ENCODE measurements at regions not wholly inside any gene's neighbourhood (a gene's known extent, or its start where the extent isn't known, plus 50 kb on each side); places are given as distances from the start of the nearest gene placed in this dataset.

- H3K4me3 ChIP-seq (ENCODE audit: low read depth, low read length): no peak overlapping the region
- DNase-seq (ENCODE audit: low read depth, low spot score): no peak
- TF ChIP-seq, protein P1, sequence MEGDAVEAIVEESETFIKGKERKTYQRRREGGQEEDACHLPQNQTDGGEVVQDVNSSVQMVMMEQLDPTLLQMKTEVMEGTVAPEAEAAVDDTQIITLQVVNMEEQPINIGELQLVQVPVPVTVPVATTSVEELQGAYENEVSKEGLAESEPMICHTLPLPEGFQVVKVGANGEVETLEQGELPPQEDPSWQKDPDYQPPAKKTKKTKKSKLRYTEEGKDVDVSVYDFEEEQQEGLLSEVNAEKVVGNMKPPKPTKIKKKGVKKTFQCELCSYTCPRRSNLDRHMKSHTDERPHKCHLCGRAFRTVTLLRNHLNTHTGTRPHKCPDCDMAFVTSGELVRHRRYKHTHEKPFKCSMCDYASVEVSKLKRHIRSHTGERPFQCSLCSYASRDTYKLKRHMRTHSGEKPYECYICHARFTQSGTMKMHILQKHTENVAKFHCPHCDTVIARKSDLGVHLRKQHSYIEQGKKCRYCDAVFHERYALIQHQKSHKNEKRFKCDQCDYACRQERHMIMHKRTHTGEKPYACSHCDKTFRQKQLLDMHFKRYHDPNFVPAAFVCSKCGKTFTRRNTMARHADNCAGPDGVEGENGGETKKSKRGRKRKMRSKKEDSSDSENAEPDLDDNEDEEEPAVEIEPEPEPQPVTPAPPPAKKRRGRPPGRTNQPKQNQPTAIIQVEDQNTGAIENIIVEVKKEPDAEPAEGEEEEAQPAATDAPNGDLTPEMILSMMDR (IDR thresholded peaks at IDR 0.05; ENCODE audit: low read depth, low read length): no peak
- in situ Hi-C loops (cut with HindIII; ENCODE audit: low sequenced_read_pairs): no loop called here
These were observed 414.2 kb upstream of the PODXL start for GRCh38 chr7:131970602-131971001.

DNA sequence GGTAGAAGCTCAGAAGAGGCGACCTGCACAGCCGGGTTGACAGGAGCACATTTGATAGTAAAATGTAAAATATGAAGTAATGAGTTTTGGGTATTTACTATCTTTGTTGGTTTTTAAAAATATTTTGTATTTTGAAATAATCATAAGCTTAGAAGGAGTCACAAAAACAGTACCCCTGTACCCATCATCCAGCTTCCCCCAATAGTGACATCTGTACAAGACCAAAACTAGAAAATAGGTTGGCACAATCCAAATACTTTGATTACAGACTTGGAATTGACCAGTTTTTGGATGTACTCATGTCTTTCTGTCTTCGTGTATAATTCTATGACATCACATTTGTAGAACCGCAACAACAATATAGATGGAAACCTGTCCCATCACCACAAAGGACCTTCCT lies 413.1 kb upstream of the PODXL start:
- TF ChIP-seq, protein P1 (IDR thresholded peaks at IDR 0.05; ENCODE audit: low read depth, low read length): no peak
- H3K4me3 ChIP-seq (ENCODE audit: low read depth, low read length): no peak overlapping the region
- no peak for DNase-seq (ENCODE audit: low read depth, low spot score)
- in situ Hi-C loops (cut with HindIII; ENCODE audit: low sequenced_read_pairs): no loop called here

GRCh38 chr7:131967216-131967730 lies 410.8 kb upstream of the PODXL start:
- in situ Hi-C loops (cut with HindIII; ENCODE audit: low sequenced_read_pairs): no loop called here
- H3K4me3 ChIP-seq (ENCODE audit: low read depth, low read length): no peak overlapping the region
- DNase-seq (ENCODE audit: low read depth, low spot score): no peak
- TF ChIP-seq, protein P1 (IDR thresholded peaks at IDR 0.05; ENCODE audit: low read depth, low read length): no peak

GRCh38 chr7:131964203-131964602 lies 407.8 kb upstream of the PODXL start:
- no peak for DNase-seq (ENCODE audit: low read depth, low spot score)
- TF ChIP-seq, protein P1 (IDR thresholded peaks at IDR 0.05; ENCODE audit: low read depth, low read length): no peak
- no peak overlapping the region for H3K4me3 ChIP-seq (ENCODE audit: low read depth, low read length)
- in situ Hi-C loops (cut with HindIII; ENCODE audit: low sequenced_read_pairs): no loop called here

DNA sequence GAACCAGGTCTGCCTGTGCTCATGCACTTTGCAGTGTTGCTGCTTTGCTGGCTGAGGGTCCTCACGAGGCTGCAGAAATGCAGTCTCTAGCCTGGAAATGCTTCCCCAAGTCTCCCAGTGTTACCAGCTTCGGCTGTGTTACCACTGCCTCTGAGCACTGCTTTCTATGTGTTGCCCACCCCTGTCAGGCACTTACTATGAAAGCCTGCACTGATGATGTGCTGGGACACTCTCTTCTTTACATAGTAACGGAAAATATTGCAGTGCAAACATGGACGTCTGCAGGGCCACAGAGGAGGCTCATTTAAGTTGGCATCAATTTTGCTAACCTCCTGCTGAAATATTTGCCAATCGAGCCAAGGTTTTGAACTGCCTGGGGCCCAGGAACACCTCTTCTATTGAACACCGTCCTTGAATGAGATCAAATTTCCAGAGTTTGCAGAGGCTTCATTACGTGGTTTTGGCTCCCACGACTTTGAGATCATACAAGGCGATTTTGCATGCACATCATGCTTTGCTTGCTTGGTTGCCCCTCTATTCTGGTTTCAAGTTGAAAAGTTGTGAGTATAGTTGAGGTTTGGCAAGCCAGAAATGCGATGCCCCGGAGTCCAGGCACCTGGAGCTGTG lies 404.7 kb upstream of the PODXL start:
- TF ChIP-seq, protein P1 (IDR thresholded peaks at IDR 0.05; ENCODE audit: low read depth, low read length): no peak
- in situ Hi-C loops (cut with HindIII; ENCODE audit: low sequenced_read_pairs): no loop called here
- DNase-seq (ENCODE audit: low read depth, low spot score): peak; percentile 28
- no peak overlapping the region for H3K4me3 ChIP-seq (ENCODE audit: low read depth, low read length)

GRCh38 chr7:131959106-131959812 lies 402.8 kb upstream of the PODXL start:
- no peak overlapping the region for H3K4me3 ChIP-seq (ENCODE audit: low read depth, low read length)
- DNase-seq (ENCODE audit: low read depth, low spot score): no peak
- in situ Hi-C loops (cut with HindIII; ENCODE audit: low sequenced_read_pairs): no loop called here
- TF ChIP-seq, protein P1 (IDR thresholded peaks at IDR 0.05; ENCODE audit: low read depth, low read length): no peak
